Liver (tissue), 2 donors: ENCODE measurements at regions not wholly inside any gene's neighbourhood (a gene's known extent, or its start where the extent isn't known, plus 50 kb on each side); places are given as distances from the start of the nearest gene placed in this dataset.

ENCODE experiments used
- REST ChIP-seq: IDR thresholded peaks from 2 replicates; pipeline ENCODE4 v1.6.1; 2016; ENCODE audit warnings: antibody characterized with exemption, mild to moderate bottlenecking
- RXRA ChIP-seq, 2 donors: IDR thresholded peaks; 2 replicates each; pipeline ENCODE4 v1.6.1; 2017 to 2018; ENCODE audit warnings: antibody characterized with exemption in 2 of 2, mild to moderate bottlenecking in 1 of 2
- TAF1 ChIP-seq: conservative IDR thresholded peaks from 2 replicates; pipeline ENCODE4 v1.6.1; 2016; ENCODE audit warnings: antibody characterized with exemption, mild to moderate bottlenecking
- YY1 ChIP-seq: IDR thresholded peaks from 2 replicates; pipeline ENCODE4 v1.6.1; 2016; ENCODE audit warnings: antibody characterized with exemption, mild to moderate bottlenecking
- donor health status: healthy.

- TF ChIP-seq REST (no peak), RXRA (IDR thresholded peaks at IDR 0.05) (no peak), YY1 (no peak), TAF1 (no peak)
Measured at GRCh38 chr22:48262596-48263430, 1500.4 kb downstream of the TBC1D22A start.
